GM12878 (cell line): ENCODE measurements at regions not wholly inside any gene's neighbourhood (a gene's known extent, or its start where the extent isn't known, plus 50 kb on each side); places are given as distances from the start of the nearest gene placed in this dataset.

ENCODE experiments used
- BMI1 ChIP-seq: fragments of 450-650 bp; IDR thresholded peaks from 2 replicates; pipeline ENCODE4 v1.6.1; 2016; ENCODE audit warnings: mild to moderate bottlenecking, moderate library complexity, borderline replicate concordance
- BRCA1 ChIP-seq: IDR thresholded peaks from 2 replicates; pipeline ENCODE4 v1.6.1; 2011; ENCODE audit warnings: low read depth, low read length, improper control_type of control experiment
- CBX5 ChIP-seq: sonication (generic); IDR thresholded peaks from 2 replicates; pipeline ENCODE4 v1.6.1; 2016; ENCODE audit warnings: low read depth, moderate library complexity, mild to moderate bottlenecking, inconsistent platforms
- DPF2 ChIP-seq: fragments of 450-650 bp; IDR thresholded peaks from 2 replicates; pipeline ENCODE4 v1.6.1; 2017; ENCODE audit warnings: mild to moderate bottlenecking
- EED ChIP-seq: sonication (generic); IDR thresholded peaks from 2 replicates; pipeline ENCODE4 v1.6.1; 2016; ENCODE audit warnings: antibody characterized with exemption, low read depth
- FOS ChIP-seq: IDR thresholded peaks from 3 replicates; pipeline ENCODE4 v1.6.1; 2011; ENCODE audit warnings: borderline replicate concordance; ENCODE audit not compliant: insufficient read length; ENCODE audit errors: extremely low read depth
- IKZF2 ChIP-seq, 2 experiments: fragments of 450-650 bp; IDR thresholded peaks; 2 replicates each; pipeline ENCODE4 v1.6.1; 2017; ENCODE audit warnings: mild to moderate bottlenecking in 2 of 2, moderate library complexity in 2 of 2
- JUND ChIP-seq: IDR thresholded peaks from 2 replicates; pipeline ENCODE4 v1.6.1; 2012; ENCODE audit warnings: low read depth, mild to moderate bottlenecking, low read length, improper control_type of control experiment, moderate library complexity
- KAT2A ChIP-seq: conservative IDR thresholded peaks from 2 replicates; pipeline ENCODE4 v1.6.1; 2011; ENCODE audit warnings: low read depth, low read length; ENCODE audit not compliant: control insufficient read depth
- KDM1A ChIP-seq: fragments of 200-600 bp; sonication (generic); IDR thresholded peaks from 2 replicates; pipeline ENCODE4 v1.6.1; 2016; ENCODE audit warnings: borderline replicate concordance
- LARP7 ChIP-seq: fragments of 450-650 bp; IDR thresholded peaks from 2 replicates; pipeline ENCODE4 v1.6.1; 2017; ENCODE audit warnings: mild to moderate bottlenecking
- MTA3 ChIP-seq: IDR thresholded peaks from 2 replicates; pipeline ENCODE4 v1.6.1; 2012; ENCODE audit warnings: low read length, inconsistent platforms, borderline replicate concordance
- NFXL1 ChIP-seq: fragments of 450-650 bp; IDR thresholded peaks from 2 replicates; pipeline ENCODE4 v1.6.1; 2017; ENCODE audit warnings: antibody characterized with exemption, mild to moderate bottlenecking, borderline replicate concordance
- PAX8 ChIP-seq: fragments of 450-650 bp; IDR thresholded peaks from 2 replicates; pipeline ENCODE4 v1.6.1; 2017; ENCODE audit warnings: mild to moderate bottlenecking, moderate library complexity
- RB1 ChIP-seq: fragments of 450-650 bp; formaldehyde crosslinking; IDR thresholded peaks from 2 replicates; pipeline ENCODE4 v1.6.1; 2017; ENCODE audit warnings: mild to moderate bottlenecking, borderline replicate concordance
- RCOR1 ChIP-seq: conservative IDR thresholded peaks from 2 replicates; pipeline ENCODE4 v1.6.1; 2012; ENCODE audit warnings: low read depth, low read length, improper control_type of control experiment
- RUNX3 ChIP-seq: IDR thresholded peaks from 2 replicates; pipeline ENCODE4 v1.6.1; 2012; ENCODE audit warnings: low read length, inconsistent platforms
- SMAD5 ChIP-seq: IDR thresholded peaks from 2 replicates; pipeline ENCODE4 v1.6.1; 2016; ENCODE audit warnings: antibody characterized with exemption, low read depth
- SUZ12 ChIP-seq: fragments of 200-600 bp; sonication (generic); IDR thresholded peaks from one replicate; pipeline ENCODE4 v1.6.1; 2018; ENCODE audit warnings: antibody characterized with exemption, mild to moderate bottlenecking; ENCODE audit not compliant: unreplicated experiment
- TCF3 ChIP-seq: IDR thresholded peaks from 2 replicates; pipeline ENCODE4 v1.6.1; 2012; ENCODE audit warnings: low read depth, mild to moderate bottlenecking, low read length, borderline replicate concordance; ENCODE audit not compliant: insufficient read depth
- TF ChIP-seq, protein P1 (sequence below): fragments of 450-650 bp; IDR thresholded peaks from 2 replicates; pipeline ENCODE4 v1.6.1; 2017; ENCODE audit warnings: low read depth, mild to moderate bottlenecking, moderate library complexity
- TF ChIP-seq, protein P2 (sequence below): IDR thresholded peaks from 2 replicates; pipeline ENCODE4 v1.6.1; 2011; ENCODE audit warnings: borderline replicate concordance, low read depth, mild to moderate bottlenecking, moderate library complexity, low read length; ENCODE audit not compliant: insufficient read depth, poor library complexity, severe bottlenecking
- TF ChIP-seq, protein P3 (sequence below): fragments of 450-650 bp; formaldehyde crosslinking; IDR thresholded peaks from 2 replicates; pipeline ENCODE4 v1.5.0; 2022; ENCODE audit warnings: mild to moderate bottlenecking, missing genetic modification characterization
- TF ChIP-seq, protein P4 (sequence below): IDR thresholded peaks from 2 replicates; pipeline ENCODE4 v1.6.1; 2012; ENCODE audit warnings: low read depth, low read length, improper control_type of control experiment

DNA sequence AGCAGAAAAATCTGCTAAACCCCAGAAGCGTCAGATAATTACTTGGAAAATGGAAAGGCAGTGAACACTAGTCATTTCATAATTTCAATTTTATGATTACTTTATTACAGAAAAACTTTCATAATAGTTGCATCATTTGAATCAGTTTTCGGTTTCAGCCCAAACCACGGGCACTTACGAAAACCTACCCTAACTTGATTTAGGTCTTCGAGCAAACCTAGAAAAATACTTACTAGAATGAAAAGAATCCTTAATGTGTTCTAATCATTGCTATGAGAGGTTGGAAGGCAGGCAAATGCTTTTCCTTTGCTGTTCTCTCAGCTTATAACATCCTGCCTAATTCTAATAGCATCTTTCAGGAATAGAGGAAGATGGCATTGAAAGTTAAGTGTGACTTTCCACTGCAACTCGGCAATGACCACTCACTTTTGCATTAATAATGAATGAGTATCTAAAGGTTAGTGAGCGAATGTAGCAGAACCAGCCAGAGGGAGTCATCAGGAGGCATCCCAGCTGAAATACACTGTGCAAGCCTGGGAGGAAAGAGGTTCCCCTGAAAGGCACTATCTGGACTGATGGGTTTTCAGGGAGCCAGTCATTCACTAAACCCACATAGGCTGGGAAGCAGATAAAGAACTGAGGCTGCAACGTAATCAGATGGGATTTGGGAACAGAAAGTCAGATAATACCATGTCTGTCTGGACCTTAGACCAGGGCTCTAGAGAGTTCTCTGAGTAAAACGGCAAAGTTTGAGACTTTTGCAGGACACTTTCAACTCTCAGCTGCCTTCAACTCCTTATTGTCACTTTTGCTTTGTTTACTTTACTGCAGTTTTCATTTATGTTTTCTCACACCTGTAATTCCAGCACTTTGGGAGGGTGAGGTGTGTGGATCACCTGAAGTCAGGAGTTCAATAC is 520.8 kb downstream of the RNF144A start (continued):
- TF ChIP-seq, protein P1, sequence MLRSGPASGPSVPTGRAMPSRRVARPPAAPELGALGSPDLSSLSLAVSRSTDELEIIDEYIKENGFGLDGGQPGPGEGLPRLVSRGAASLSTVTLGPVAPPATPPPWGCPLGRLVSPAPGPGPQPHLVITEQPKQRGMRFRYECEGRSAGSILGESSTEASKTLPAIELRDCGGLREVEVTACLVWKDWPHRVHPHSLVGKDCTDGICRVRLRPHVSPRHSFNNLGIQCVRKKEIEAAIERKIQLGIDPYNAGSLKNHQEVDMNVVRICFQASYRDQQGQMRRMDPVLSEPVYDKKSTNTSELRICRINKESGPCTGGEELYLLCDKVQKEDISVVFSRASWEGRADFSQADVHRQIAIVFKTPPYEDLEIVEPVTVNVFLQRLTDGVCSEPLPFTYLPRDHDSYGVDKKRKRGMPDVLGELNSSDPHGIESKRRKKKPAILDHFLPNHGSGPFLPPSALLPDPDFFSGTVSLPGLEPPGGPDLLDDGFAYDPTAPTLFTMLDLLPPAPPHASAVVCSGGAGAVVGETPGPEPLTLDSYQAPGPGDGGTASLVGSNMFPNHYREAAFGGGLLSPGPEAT: peak; percentile 38
- TF ChIP-seq, protein P2, sequence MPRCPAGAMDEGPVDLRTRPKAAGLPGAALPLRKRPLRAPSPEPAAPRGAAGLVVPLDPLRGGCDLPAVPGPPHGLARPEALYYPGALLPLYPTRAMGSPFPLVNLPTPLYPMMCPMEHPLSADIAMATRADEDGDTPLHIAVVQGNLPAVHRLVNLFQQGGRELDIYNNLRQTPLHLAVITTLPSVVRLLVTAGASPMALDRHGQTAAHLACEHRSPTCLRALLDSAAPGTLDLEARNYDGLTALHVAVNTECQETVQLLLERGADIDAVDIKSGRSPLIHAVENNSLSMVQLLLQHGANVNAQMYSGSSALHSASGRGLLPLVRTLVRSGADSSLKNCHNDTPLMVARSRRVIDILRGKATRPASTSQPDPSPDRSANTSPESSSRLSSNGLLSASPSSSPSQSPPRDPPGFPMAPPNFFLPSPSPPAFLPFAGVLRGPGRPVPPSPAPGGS: no peak
- TF ChIP-seq SUZ12 (no peak), SMAD5 (no peak), MTA3 (no peak), BRCA1 (no peak), BMI1 (no peak), RB1 (no peak), KDM1A (no peak), IKZF2 (IDR thresholded peaks at IDR 0.05) (peak; percentile 56 to 58; a peak in 3 of 4 replicates), TCF3 (no peak), RUNX3 (peak; percentile 79), CBX5 (no peak), EED (no peak), DPF2 (peak; percentile 21), JUND (no peak), LARP7 (no peak), FOS (no peak), RCOR1 (no peak), NFXL1 (no peak), KAT2A (no peak), PAX8 (no peak)
- TF ChIP-seq, protein P3, sequence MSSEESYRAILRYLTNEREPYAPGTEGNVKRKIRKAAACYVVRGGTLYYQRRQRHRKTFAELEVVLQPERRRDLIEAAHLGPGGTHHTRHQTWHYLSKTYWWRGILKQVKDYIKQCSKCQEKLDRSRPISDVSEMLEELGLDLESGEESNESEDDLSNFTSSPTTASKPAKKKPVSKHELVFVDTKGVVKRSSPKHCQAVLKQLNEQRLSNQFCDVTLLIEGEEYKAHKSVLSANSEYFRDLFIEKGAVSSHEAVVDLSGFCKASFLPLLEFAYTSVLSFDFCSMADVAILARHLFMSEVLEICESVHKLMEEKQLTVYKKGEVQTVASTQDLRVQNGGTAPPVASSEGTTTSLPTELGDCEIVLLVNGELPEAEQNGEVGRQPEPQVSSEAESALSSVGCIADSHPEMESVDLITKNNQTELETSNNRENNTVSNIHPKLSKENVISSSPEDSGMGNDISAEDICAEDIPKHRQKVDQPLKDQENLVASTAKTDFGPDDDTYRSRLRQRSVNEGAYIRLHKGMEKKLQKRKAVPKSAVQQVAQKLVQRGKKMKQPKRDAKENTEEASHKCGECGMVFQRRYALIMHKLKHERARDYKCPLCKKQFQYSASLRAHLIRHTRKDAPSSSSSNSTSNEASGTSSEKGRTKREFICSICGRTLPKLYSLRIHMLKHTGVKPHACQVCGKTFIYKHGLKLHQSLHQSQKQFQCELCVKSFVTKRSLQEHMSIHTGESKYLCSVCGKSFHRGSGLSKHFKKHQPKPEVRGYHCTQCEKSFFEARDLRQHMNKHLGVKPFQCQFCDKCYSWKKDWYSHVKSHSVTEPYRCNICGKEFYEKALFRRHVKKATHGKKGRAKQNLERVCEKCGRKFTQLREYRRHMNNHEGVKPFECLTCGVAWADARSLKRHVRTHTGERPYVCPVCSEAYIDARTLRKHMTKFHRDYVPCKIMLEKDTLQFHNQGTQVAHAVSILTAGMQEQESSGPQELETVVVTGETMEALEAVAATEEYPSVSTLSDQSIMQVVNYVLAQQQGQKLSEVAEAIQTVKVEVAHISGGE (CRISPR knock-in tag): no peak
- TF ChIP-seq, protein P4, sequence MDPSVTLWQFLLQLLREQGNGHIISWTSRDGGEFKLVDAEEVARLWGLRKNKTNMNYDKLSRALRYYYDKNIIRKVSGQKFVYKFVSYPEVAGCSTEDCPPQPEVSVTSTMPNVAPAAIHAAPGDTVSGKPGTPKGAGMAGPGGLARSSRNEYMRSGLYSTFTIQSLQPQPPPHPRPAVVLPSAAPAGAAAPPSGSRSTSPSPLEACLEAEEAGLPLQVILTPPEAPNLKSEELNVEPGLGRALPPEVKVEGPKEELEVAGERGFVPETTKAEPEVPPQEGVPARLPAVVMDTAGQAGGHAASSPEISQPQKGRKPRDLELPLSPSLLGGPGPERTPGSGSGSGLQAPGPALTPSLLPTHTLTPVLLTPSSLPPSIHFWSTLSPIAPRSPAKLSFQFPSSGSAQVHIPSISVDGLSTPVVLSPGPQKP: no peak
